ENCODE measurements at regions not wholly inside any gene's neighbourhood (a gene's known extent, or its start where the extent isn't known, plus 50 kb on each side); places are given as distances from the start of the nearest gene placed in this dataset.
"Not testable (repeated sequence)": the region's sequence is repeated elsewhere in the genome, so short reads cannot be mapped to it uniquely, and the experiment has no call there.

GRCh38 chr12:19775241-19775640, 335.9 kb downstream of the AEBP2 start (continued):
- TF ChIP-seq ARID4B (CRISPR knock-in tag; IDR thresholded peaks at IDR 0.05; ENCODE audit: borderline replicate concordance), result no peak
- no peak for TF ChIP-seq ZNF423 (CRISPR knock-in tag; IDR thresholded peaks at IDR 0.05)
- no peak for TF ChIP-seq MLX (CRISPR knock-in tag; IDR thresholded peaks at IDR 0.05)
- no peak for TF ChIP-seq KAT7 (CRISPR knock-in tag; IDR thresholded peaks at IDR 0.05; ENCODE audit: borderline replicate concordance)
- no peak for TF ChIP-seq AFF4 (CRISPR knock-in tag; IDR thresholded peaks at IDR 0.05; ENCODE audit: borderline replicate concordance)
- no peak for TF ChIP-seq HMGA2 (CRISPR knock-in tag; IDR thresholded peaks at IDR 0.05)
- TF ChIP-seq MYBL2 (CRISPR knock-in tag; IDR thresholded peaks at IDR 0.05), result no peak

- H3K36me3 Mint-ChIP-seq; H3K27me3 Mint-ChIP-seq (ENCODE audit: low read depth); ATAC-seq; H3K9me3 Mint-ChIP-seq; POLR2A ChIA-PET; H3K27ac Mint-ChIP-seq; H3K4me3 Mint-ChIP-seq; DNase-seq (ENCODE audit: low spot score): not testable (repeated sequence)
- peaks cover 14% of the 10 kb centered on the region for H3K4me1 Mint-ChIP-seq
- CTCF ChIA-PET, result interaction anchor here (0.7 to 1.5 kb wide), 3 partner anchors 18 to 430 kb away, joined by 3 to 4 read pairs (median 4); no protein-coding TSS in a partner anchor
Observed at GRCh38 chr12:19775976-19776375, 336.7 kb downstream of the AEBP2 start.

- H3K27ac Mint-ChIP-seq, result no peak overlapping the region
- H3K4me1 Mint-ChIP-seq, result peaks cover 18% of the 10 kb centered on the region
- no peak for DNase-seq (ENCODE audit: low spot score)
- ATAC-seq, result no peak
- peaks cover 9% of the 10 kb centered on the region for H3K9me3 Mint-ChIP-seq
- no peaks in the 10 kb centered on the region for H3K36me3 Mint-ChIP-seq
- ChIA-PET CTCF (interaction anchor here (1.1 to 2.3 kb wide), 5 partner anchors 21 to 443 kb away, joined by 4 to 13 read pairs (median 5); no protein-coding TSS in a partner anchor), POLR2A (no interaction called here)
- TF ChIP-seq GRHL2 (CRISPR knock-in tag; IDR thresholded peaks at IDR 0.05; ENCODE audit: insufficient replicate concordance, severe bottlenecking) (no peak), MAX (CRISPR knock-in tag; IDR thresholded peaks at IDR 0.05) (no peak), PRDM15 (CRISPR knock-in tag; IDR thresholded peaks at IDR 0.05) (no peak)
- H3K4me3 Mint-ChIP-seq, result no peak overlapping the region
- H3K27me3 Mint-ChIP-seq (ENCODE audit: low read depth), result no peaks in the 10 kb centered on the region
Observed at GRCh38 chr12:19778172-19778571, 338.9 kb downstream of the AEBP2 start.
